Neural crest cell (in vitro differentiated cells): ENCODE measurements at regions not wholly inside any gene's neighbourhood (a gene's known extent, or its start where the extent isn't known, plus 50 kb on each side); places are given as distances from the start of the nearest gene placed in this dataset.

Experiments used
- DNase-seq: peaks from one replicate; pipeline ENCODE4 v3.0.0; 2021; ENCODE audit warnings: low read depth, mixed read lengths, low spot score
- H3K27ac Mint-ChIP-seq: one replicate; pipeline ENCODE4 v1.8.0; 2021; ENCODE audit warnings: mild to moderate bottlenecking, mixed read lengths; ENCODE audit not compliant: unreplicated experiment
- H3K27me3 Mint-ChIP-seq: 2 replicates; pipeline ENCODE4 v1.8.0; 2021; ENCODE audit warnings: low read depth, mild to moderate bottlenecking, mixed read lengths
- H3K36me3 Mint-ChIP-seq: 2 replicates; pipeline ENCODE4 v1.8.0; 2021; ENCODE audit warnings: low read depth, mild to moderate bottlenecking, mixed read lengths
- H3K4me1 Mint-ChIP-seq: 2 replicates; pipeline ENCODE4 v1.8.0; 2021; ENCODE audit warnings: mixed read lengths
- H3K4me3 Mint-ChIP-seq: one replicate; pipeline ENCODE4 v1.8.0; 2021; ENCODE audit warnings: mild to moderate bottlenecking, mixed read lengths
- H3K9me3 Mint-ChIP-seq: 2 replicates; pipeline ENCODE4 v1.8.0; 2021; ENCODE audit warnings: mixed read lengths
- TF ChIP-seq, protein P1 (sequence below): fragments of 200-600 bp; sonication (generic); conservative IDR thresholded peaks from 2 replicates; pipeline ENCODE4 v1.5.0; 2021; ENCODE audit warnings: antibody characterized with exemption, mild to moderate bottlenecking

- Mint-ChIP-seq H3K27ac (no peak overlapping the region), H3K4me1 (no peaks in the 10 kb centered on the region), H3K9me3 (peaks cover 2% of the 10 kb centered on the region), H3K36me3 (no peaks in the 10 kb centered on the region), H3K4me3 (no peak overlapping the region), H3K27me3 (peaks cover 3% of the 10 kb centered on the region)
- TF ChIP-seq, protein P1, sequence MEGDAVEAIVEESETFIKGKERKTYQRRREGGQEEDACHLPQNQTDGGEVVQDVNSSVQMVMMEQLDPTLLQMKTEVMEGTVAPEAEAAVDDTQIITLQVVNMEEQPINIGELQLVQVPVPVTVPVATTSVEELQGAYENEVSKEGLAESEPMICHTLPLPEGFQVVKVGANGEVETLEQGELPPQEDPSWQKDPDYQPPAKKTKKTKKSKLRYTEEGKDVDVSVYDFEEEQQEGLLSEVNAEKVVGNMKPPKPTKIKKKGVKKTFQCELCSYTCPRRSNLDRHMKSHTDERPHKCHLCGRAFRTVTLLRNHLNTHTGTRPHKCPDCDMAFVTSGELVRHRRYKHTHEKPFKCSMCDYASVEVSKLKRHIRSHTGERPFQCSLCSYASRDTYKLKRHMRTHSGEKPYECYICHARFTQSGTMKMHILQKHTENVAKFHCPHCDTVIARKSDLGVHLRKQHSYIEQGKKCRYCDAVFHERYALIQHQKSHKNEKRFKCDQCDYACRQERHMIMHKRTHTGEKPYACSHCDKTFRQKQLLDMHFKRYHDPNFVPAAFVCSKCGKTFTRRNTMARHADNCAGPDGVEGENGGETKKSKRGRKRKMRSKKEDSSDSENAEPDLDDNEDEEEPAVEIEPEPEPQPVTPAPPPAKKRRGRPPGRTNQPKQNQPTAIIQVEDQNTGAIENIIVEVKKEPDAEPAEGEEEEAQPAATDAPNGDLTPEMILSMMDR = no peak
- no peak for DNase-seq
These were observed 121.8 kb downstream of the HAO1 start for GRCh38 chr20:7818477-7818876.

DNA sequence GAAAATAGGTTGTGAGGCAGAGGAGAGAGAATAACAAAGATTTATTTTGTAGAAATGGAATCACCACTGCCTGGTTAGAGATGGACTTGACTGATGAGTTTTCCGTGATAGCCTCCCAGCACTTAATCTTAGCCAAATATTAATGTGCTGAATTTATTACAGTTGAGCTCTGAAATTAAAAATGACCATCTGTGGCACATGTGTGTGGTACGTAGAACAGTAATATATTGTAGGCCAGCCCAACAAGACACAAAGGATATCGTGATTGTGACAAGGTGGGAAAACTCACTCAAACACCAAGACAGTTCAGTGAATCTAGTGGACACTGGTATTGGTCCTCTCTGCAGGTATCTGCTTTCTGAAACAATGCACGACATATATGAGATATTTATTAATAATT is 119.4 kb downstream of the HAO1 start:
- Mint-ChIP-seq H3K4me1 (no peaks in the 10 kb centered on the region), H3K36me3 (no peaks in the 10 kb centered on the region), H3K27ac (no peak overlapping the region), H3K9me3 (peaks cover 3% of the 10 kb centered on the region), H3K27me3 (peaks cover 3% of the 10 kb centered on the region), H3K4me3 (no peak overlapping the region)
- TF ChIP-seq, protein P1 = no peak
- DNase-seq = no peak

- Mint-ChIP-seq H3K4me3 (no peak overlapping the region), H3K27ac (no peak overlapping the region), H3K9me3 (peaks cover 3% of the 10 kb centered on the region), H3K36me3 (no peaks in the 10 kb centered on the region), H3K4me1 (no peaks in the 10 kb centered on the region), H3K27me3 (peaks cover 3% of the 10 kb centered on the region)
- TF ChIP-seq, protein P1 = no peak
- no peak for DNase-seq
These were observed 117.5 kb downstream of the HAO1 start for GRCh38 chr20:7822772-7823171.

GRCh38 chr20:7828437-7828836 is 111.8 kb downstream of the HAO1 start:
- no peak for DNase-seq
- no peak overlapping the region for H3K4me3 Mint-ChIP-seq
- TF ChIP-seq, protein P1 = no peak
- peaks cover 5% of the 10 kb centered on the region for H3K9me3 Mint-ChIP-seq
- no peaks in the 10 kb centered on the region for H3K27me3 Mint-ChIP-seq
- H3K36me3 Mint-ChIP-seq = no peaks in the 10 kb centered on the region
- H3K4me1 Mint-ChIP-seq = no peaks in the 10 kb centered on the region
- H3K27ac Mint-ChIP-seq = no peak overlapping the region

DNA sequence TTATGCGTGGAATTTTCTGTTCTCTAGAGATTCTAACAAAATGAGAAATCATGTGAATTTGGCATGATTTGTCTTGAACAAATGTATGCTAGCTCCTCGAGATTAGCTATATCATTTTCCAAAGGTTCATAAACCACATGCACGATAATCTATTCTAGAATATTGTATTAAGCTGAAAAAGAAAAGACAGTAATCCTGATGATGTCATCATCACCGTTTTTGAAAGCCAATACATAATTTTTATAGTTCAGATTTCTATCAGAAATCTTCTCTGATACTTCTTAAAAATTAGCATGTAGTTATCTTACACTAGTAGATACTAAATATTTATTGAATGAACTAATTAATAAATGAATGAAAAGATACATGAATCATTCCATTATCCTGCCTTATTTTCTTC is 111.2 kb downstream of the HAO1 start:
- no peaks in the 10 kb centered on the region for H3K4me1 Mint-ChIP-seq
- no peaks in the 10 kb centered on the region for H3K27me3 Mint-ChIP-seq
- H3K4me3 Mint-ChIP-seq = no peak overlapping the region
- no peaks in the 10 kb centered on the region for H3K36me3 Mint-ChIP-seq
- TF ChIP-seq, protein P1 = no peak
- no peak overlapping the region for H3K27ac Mint-ChIP-seq
- peaks cover 3% of the 10 kb centered on the region for H3K9me3 Mint-ChIP-seq
- no peak for DNase-seq

DNA sequence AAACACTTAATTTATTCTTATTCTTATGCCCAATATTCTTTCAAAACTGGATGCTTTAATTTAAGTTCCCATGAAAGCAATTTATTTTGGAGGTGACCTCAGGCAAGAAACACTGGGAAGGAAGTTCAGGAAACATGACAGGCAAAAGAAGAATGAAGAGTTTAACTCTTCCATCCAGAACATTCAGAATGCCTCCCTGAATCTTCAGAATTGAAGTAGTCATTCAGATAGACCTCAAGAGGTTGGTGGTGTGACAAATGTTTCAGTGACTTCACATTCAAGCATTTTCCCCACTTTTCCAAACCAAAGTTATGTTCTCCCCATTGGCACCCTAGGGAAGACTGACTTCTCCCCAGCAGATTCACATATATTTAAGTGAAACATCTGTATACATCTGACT is 110.5 kb downstream of the HAO1 start:
- Mint-ChIP-seq H3K27me3 (no peaks in the 10 kb centered on the region), H3K27ac (no peak overlapping the region), H3K9me3 (peaks cover 3% of the 10 kb centered on the region), H3K4me1 (no peaks in the 10 kb centered on the region), H3K4me3 (no peak overlapping the region), H3K36me3 (no peaks in the 10 kb centered on the region)
- TF ChIP-seq, protein P1 = no peak
- DNase-seq = no peak
